Ovary (tissue), 3 donors: ENCODE measurements at regions not wholly inside any gene's neighbourhood (a gene's known extent, or its start where the extent isn't known, plus 50 kb on each side); places are given as distances from the start of the nearest gene placed in this dataset.

Experiments used
- EP300 ChIP-seq: sonication (generic); formaldehyde crosslinking; IDR thresholded peaks from one replicate; pipeline ENCODE4 v1.6.1; 2017; ENCODE audit warnings: antibody characterized with exemption
- POLR2A ChIP-seq: fragments of 450-650 bp; IDR thresholded peaks from one replicate; pipeline ENCODE4 v1.6.1; 2017; ENCODE audit warnings: antibody characterized with exemption, mild to moderate bottlenecking, moderate library complexity
- TF ChIP-seq, protein P1 (sequence below), 3 donors: fragments of 450-650 bp in 2 of 3; fragments of 200-600 bp in 1 of 3; IDR thresholded peaks; one replicate each; pipeline versions ENCODE4 v1.5.1 to v1.8.0; 2016 to 2022; ENCODE audit warnings: antibody characterized with exemption in 3 of 3, mild to moderate bottlenecking in 1 of 3
- donor health status: DM: no; HTN: no; CAD: no.

DNA sequence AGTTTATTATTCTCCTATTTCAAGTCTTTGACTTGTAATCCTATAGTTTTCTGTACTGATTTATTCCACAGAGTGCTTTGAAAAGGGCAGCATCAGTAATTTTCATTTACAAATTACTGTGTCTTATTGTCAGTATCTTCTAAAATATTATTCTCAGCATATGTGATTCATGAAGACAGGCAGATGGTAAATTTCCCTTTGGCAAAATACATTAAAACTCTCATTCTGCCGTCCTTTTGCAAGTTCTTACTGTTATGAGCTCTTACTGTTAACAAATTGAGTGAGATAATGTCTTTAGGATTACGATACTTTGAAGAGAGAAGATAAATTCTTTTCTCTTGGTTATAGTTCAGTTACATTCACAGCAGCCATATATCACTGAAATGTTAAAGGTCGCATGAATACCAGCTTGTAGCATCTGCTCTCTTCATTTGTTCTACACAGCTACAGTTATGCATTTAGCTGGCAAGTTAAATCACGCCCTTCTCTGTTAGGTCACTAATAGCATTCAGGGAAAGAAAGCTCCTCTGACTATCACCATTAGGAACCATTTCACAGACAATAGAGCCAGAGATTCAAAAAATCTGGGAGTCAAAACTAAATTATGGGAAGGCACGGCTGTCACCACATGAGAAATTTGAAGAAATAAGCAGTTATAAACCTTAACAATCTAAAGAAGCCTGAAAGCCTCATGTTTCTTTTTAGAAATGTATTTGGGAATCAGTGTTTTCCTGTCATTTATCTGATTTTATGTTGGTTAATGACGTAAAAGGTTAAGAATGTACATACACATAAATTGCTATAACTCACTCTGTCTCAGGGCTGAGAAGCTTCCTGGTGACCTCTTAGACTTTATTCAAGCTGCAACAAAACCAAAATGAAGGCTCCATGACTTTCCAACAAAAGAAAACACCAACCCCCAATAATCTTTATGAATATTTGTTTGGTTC, 109.6 kb upstream of the SP4 start:
- TF ChIP-seq, protein P1, sequence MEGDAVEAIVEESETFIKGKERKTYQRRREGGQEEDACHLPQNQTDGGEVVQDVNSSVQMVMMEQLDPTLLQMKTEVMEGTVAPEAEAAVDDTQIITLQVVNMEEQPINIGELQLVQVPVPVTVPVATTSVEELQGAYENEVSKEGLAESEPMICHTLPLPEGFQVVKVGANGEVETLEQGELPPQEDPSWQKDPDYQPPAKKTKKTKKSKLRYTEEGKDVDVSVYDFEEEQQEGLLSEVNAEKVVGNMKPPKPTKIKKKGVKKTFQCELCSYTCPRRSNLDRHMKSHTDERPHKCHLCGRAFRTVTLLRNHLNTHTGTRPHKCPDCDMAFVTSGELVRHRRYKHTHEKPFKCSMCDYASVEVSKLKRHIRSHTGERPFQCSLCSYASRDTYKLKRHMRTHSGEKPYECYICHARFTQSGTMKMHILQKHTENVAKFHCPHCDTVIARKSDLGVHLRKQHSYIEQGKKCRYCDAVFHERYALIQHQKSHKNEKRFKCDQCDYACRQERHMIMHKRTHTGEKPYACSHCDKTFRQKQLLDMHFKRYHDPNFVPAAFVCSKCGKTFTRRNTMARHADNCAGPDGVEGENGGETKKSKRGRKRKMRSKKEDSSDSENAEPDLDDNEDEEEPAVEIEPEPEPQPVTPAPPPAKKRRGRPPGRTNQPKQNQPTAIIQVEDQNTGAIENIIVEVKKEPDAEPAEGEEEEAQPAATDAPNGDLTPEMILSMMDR (IDR thresholded peaks at IDR 0.05): no peak
- TF ChIP-seq POLR2A: no peak
- no peak for TF ChIP-seq EP300
